SU-DHL-6 (cell line): ENCODE measurements at regions not wholly inside any gene's neighbourhood (a gene's known extent, or its start where the extent isn't known, plus 50 kb on each side); places are given as distances from the start of the nearest gene placed in this dataset.

Experiments used
- H2AFZ ChIP-seq: fragments of 200-600 bp; sonication (generic); 2 replicates; pipeline ENCODE4 v1.6.1; 2014; ENCODE audit warnings: low read depth, mild to moderate bottlenecking, moderate library complexity, mixed read lengths, antibody characterized with exemption, low read length; ENCODE audit not compliant: severe bottlenecking
- H3F3A ChIP-seq: fragments of 200-600 bp; shearing (Covaris generic); 2 replicates; pipeline ENCODE4 v1.6.0; 2016; ENCODE audit warnings: antibody characterized with exemption, mild to moderate bottlenecking; ENCODE audit not compliant: insufficient read depth
- H3K27ac ChIP-seq: fragments of 200-600 bp; sonication (generic); 2 replicates; pipeline ENCODE4 v1.5.1; 2016; ENCODE audit warnings: low read depth, mild to moderate bottlenecking, low read length, moderate library complexity, mixed read lengths
- H3K27me3 ChIP-seq: fragments of 200-600 bp; sonication (generic), shearing (Covaris generic); 2 replicates; pipeline ENCODE4 v1.6.0; 2014; ENCODE audit warnings: mild to moderate bottlenecking, low read length
- H3K36me3 ChIP-seq: fragments of 200-600 bp; sonication (generic); 2 replicates; pipeline ENCODE4 v1.6.1; 2014; ENCODE audit warnings: mild to moderate bottlenecking, low read length, mixed read lengths
- H3K4me2 ChIP-seq: fragments of 300-600, 200-600 bp; shearing (Covaris generic), sonication (generic); 2 replicates; pipeline ENCODE4 v1.6.0; 2014; ENCODE audit warnings: low read length, low read depth, mild to moderate bottlenecking; ENCODE audit not compliant: poor library complexity, severe bottlenecking
- H3K4me3 ChIP-seq: fragments of 200-600 bp; sonication (generic); 2 replicates; pipeline ENCODE4 v1.5.1; 2014; ENCODE audit warnings: antibody characterized with exemption, low read length, mild to moderate bottlenecking, mixed read lengths; ENCODE audit not compliant: insufficient read depth, poor library complexity, severe bottlenecking
- H3K79me2 ChIP-seq: fragments of 200-600 bp; sonication (generic); 2 replicates; pipeline ENCODE4 v1.6.1; 2014; ENCODE audit warnings: mild to moderate bottlenecking, low read length, moderate library complexity; ENCODE audit not compliant: insufficient read depth
- H3K9ac ChIP-seq: fragments of 200-600 bp; sonication (generic); 2 replicates; pipeline ENCODE4 v1.7.0; 2014; ENCODE audit warnings: mild to moderate bottlenecking, low read length
- H3K9me2 ChIP-seq: fragments of 200-600 bp; sonication (generic); replicated peaks from 2 replicates; pipeline ENCODE4 v1.6.1; 2014; ENCODE audit warnings: low read length; ENCODE audit not compliant: insufficient read depth
- H3K9me3 ChIP-seq: fragments of 200-600 bp; sonication (generic); 2 replicates; pipeline ENCODE4 v1.6.1; 2014; ENCODE audit warnings: low read length, mixed read lengths; ENCODE audit not compliant: insufficient read depth
- H4K20me1 ChIP-seq: fragments of 200-600 bp; sonication (generic); 2 replicates; pipeline ENCODE4 v1.6.1; 2014; ENCODE audit warnings: low read depth, mild to moderate bottlenecking, antibody characterized with exemption, low read length, moderate library complexity, mixed read lengths
- CTCF ChIP-seq: fragments of 200-600 bp; sonication (generic); IDR thresholded peaks from one replicate; pipeline ENCODE4 v1.5.1; 2017; ENCODE audit warnings: antibody characterized with exemption, mild to moderate bottlenecking, low read length, moderate library complexity; ENCODE audit not compliant: insufficient read depth, poor library complexity, severe bottlenecking
- EZH2phosphoT487 ChIP-seq: fragments of 200-600 bp; sonication (generic), shearing (Covaris generic); conservative IDR thresholded peaks from 2 replicates; pipeline ENCODE4 v1.6.1; 2018; ENCODE audit warnings: mild to moderate bottlenecking, antibody characterized with exemption, low read length, moderate library complexity, mixed read lengths

GRCh38 chr12:78680596-78680995 lies 184.0 kb upstream of the SYT1 start:
- no peaks in the 10 kb centered on the region for H3K36me3 ChIP-seq
- H3F3A ChIP-seq: no peaks in the 10 kb centered on the region
- H4K20me1 ChIP-seq: no peaks in the 10 kb centered on the region
- no peak overlapping the region for H3K4me3 ChIP-seq
- no peaks in the 10 kb centered on the region for H3K9me3 ChIP-seq
- no peaks in the 10 kb centered on the region for H3K9me2 ChIP-seq
- H3K27me3 ChIP-seq: no peaks in the 10 kb centered on the region
- no peak overlapping the region for H3K4me2 ChIP-seq
- H3K27ac ChIP-seq: no peak overlapping the region
- TF ChIP-seq CTCF (no peak), EZH2phosphoT487 (no peak)
- no peaks in the 10 kb centered on the region for H3K79me2 ChIP-seq
- no peak overlapping the region for H3K9ac ChIP-seq
- no peak overlapping the region for H2AFZ ChIP-seq

GRCh38 chr12:78683031-78683430 lies 181.5 kb upstream of the SYT1 start:
- H3F3A ChIP-seq: no peaks in the 10 kb centered on the region
- no peak overlapping the region for H3K9ac ChIP-seq
- H3K9me2 ChIP-seq: no peaks in the 10 kb centered on the region
- H3K36me3 ChIP-seq: no peaks in the 10 kb centered on the region
- no peak overlapping the region for H3K4me3 ChIP-seq
- TF ChIP-seq CTCF (no peak), EZH2phosphoT487 (no peak)
- no peak overlapping the region for H3K27ac ChIP-seq
- H4K20me1 ChIP-seq: no peaks in the 10 kb centered on the region
- no peaks in the 10 kb centered on the region for H3K27me3 ChIP-seq
- no peaks in the 10 kb centered on the region for H3K9me3 ChIP-seq
- H3K4me2 ChIP-seq: no peak overlapping the region
- H3K79me2 ChIP-seq: no peaks in the 10 kb centered on the region
- H2AFZ ChIP-seq: no peak overlapping the region

- H3K36me3 ChIP-seq: no peaks in the 10 kb centered on the region
- H3K4me2 ChIP-seq: no peak overlapping the region
- H3K9me3 ChIP-seq: no peaks in the 10 kb centered on the region
- no peak overlapping the region for H3K4me3 ChIP-seq
- no peaks in the 10 kb centered on the region for H4K20me1 ChIP-seq
- TF ChIP-seq CTCF: no peak
- no peak for TF ChIP-seq EZH2phosphoT487
- H3K27me3 ChIP-seq: no peaks in the 10 kb centered on the region
- H2AFZ ChIP-seq: no peak overlapping the region
- no peaks in the 10 kb centered on the region for H3F3A ChIP-seq
- no peak overlapping the region for H3K27ac ChIP-seq
- H3K9me2 ChIP-seq: no peaks in the 10 kb centered on the region
- no peak overlapping the region for H3K9ac ChIP-seq
- H3K79me2 ChIP-seq: no peaks in the 10 kb centered on the region
Measured at GRCh38 chr12:78683626-78684025, 180.9 kb upstream of the SYT1 start.

GRCh38 chr12:78684419-78684818 lies 180.2 kb upstream of the SYT1 start:
- no peaks in the 10 kb centered on the region for H3F3A ChIP-seq
- no peak overlapping the region for H2AFZ ChIP-seq
- no peaks in the 10 kb centered on the region for H3K79me2 ChIP-seq
- no peak overlapping the region for H3K27ac ChIP-seq
- H3K36me3 ChIP-seq: no peaks in the 10 kb centered on the region
- H3K9me2 ChIP-seq: no peaks in the 10 kb centered on the region
- TF ChIP-seq CTCF: no peak
- TF ChIP-seq EZH2phosphoT487: no peak
- H3K9ac ChIP-seq: no peak overlapping the region
- H3K4me2 ChIP-seq: no peak overlapping the region
- no peaks in the 10 kb centered on the region for H4K20me1 ChIP-seq
- no peak overlapping the region for H3K4me3 ChIP-seq
- no peaks in the 10 kb centered on the region for H3K27me3 ChIP-seq
- H3K9me3 ChIP-seq: no peaks in the 10 kb centered on the region
